SH-SY5Y (cell line): ENCODE measurements at regions not wholly inside any gene's neighbourhood (a gene's known extent, or its start where the extent isn't known, plus 50 kb on each side); places are given as distances from the start of the nearest gene placed in this dataset.

ENCODE experiments used
- GATA2 ChIP-seq: IDR thresholded peaks from 2 replicates; pipeline ENCODE4 v1.6.1; 2011; ENCODE audit warnings: mild to moderate bottlenecking, low read depth, low read length
- GATA3 ChIP-seq: IDR thresholded peaks from 2 replicates; pipeline ENCODE4 v1.6.1; 2011; ENCODE audit warnings: low read depth, mild to moderate bottlenecking, low read length, moderate library complexity

DNA sequence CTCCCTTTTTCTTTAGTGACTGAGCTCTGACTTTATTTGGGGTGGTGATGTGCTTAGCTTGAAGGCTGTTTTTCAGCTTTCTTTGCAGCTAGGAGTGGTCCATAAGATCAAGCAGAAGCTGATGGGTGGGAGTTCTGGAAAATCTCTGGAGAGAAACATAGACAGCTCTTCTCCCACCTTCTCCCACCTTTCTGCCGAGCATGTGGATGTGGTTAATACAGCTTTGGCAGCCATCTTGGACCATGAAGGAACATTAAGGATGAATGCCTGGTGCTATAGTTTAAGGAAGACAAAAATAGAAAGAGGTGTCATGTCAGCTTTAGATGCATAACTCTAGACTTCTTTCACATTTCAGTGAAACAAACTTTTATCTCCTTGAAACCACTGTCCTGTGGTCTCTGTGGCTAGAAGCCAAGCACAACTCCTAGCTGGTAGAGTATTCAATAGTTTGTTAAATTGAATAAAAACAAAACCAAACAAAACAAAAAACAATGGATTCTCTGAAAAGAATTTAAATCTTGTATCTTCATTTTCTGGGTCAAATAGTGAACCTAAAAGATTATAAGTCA is 203.6 kb upstream of the SESN3 start:
- TF ChIP-seq GATA3 = no peak
- TF ChIP-seq GATA2 = no peak
